ENCODE measurements at regions not wholly inside any gene's neighbourhood (a gene's known extent, or its start where the extent isn't known, plus 50 kb on each side); places are given as distances from the start of the nearest gene placed in this dataset.
A peak's percentile ranks its signal among the peaks of the same experiment; 100 is the strongest.

DNA sequence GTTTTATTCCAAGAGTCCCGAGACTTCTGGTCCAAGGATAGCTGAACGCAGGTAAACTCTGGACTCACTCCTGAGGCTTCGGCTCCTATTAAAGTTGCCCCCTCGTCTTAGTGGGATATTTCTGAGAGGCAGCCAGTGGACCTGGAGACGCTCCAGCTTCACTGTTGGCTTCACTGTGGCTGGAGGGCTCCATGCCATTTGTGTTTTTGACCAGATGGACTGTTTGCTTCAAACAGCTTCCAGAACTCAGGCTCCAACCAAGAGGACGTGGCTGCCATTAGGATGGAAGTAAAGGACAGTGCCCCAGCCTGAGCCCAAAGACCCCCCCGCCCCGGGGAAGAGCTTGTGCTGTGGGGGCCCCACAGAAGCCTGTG lies 94.4 kb upstream of the LDAH start:
- TF ChIP-seq CTCF (IDR thresholded peaks at IDR 0.05; ENCODE audit: low read depth, low read length) = no peak
- no peak overlapping the region for H3K4me3 ChIP-seq (ENCODE audit: low read depth, low read length)
- DNase-seq (ENCODE audit: low read depth) = no peak

GRCh38 chr2:20916604-20917286 lies 93.8 kb upstream of the LDAH start:
- DNase-seq (ENCODE audit: low read depth) = no peak
- no peak overlapping the region for H3K4me3 ChIP-seq (ENCODE audit: low read depth, low read length)
- TF ChIP-seq MAX (IDR thresholded peaks at IDR 0.05; ENCODE audit: low read depth, low read length) (no peak), CTCF (IDR thresholded peaks at IDR 0.05; ENCODE audit: low read depth, low read length) (peak; percentile 7), MYC (IDR thresholded peaks at IDR 0.05; ENCODE audit: low read depth, low read length) (no peak)

- no peak overlapping the region for H3K4me3 ChIP-seq (ENCODE audit: low read depth, low read length)
- DNase-seq (ENCODE audit: low read depth) = no peak
- TF ChIP-seq MAX (IDR thresholded peaks at IDR 0.05; ENCODE audit: low read depth, low read length) (no peak), MYC (IDR thresholded peaks at IDR 0.05; ENCODE audit: low read depth, low read length) (no peak), CTCF (IDR thresholded peaks at IDR 0.05; ENCODE audit: low read depth, low read length) (no peak), POLR2A (IDR thresholded peaks at IDR 0.05; ENCODE audit: extremely low read depth, insufficient read length) (no peak)
Measured at GRCh38 chr2:20915271-20915670, 92.4 kb upstream of the LDAH start.

- H3K4me3 ChIP-seq (ENCODE audit: low read depth, low read length) = no peak overlapping the region
- no peak for TF ChIP-seq CTCF (IDR thresholded peaks at IDR 0.05; ENCODE audit: low read depth, low read length)
- TF ChIP-seq MAX (IDR thresholded peaks at IDR 0.05; ENCODE audit: low read depth, low read length) = 0 out of 2 replicates have a peak, but pooled peaks have one; percentile 8
- DNase-seq (ENCODE audit: low read depth) = no peak
Measured at GRCh38 chr2:20914771-20915170, 91.9 kb upstream of the LDAH start.

DNA sequence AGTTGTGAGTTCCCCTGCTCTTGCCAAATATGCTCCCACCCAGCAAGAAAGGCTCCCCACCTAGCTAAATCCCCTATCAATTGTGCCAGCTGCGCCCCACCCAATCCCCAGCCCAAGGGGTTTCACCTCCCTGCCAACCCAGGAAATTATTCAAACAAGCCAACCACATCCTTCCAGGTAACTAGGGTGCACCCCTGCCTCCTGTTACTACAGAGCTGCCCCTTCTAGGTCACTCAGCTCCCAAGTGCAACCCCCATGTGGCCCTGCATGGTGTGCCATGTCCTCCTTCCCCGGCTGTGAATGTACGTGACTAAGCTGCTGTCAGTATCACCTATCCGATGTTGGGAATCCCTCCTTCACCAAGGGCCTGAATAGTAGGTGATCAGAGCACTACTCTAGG lies 91.2 kb upstream of the LDAH start:
- no peak overlapping the region for H3K4me3 ChIP-seq (ENCODE audit: low read depth, low read length)
- TF ChIP-seq POLR2A (IDR thresholded peaks at IDR 0.05; ENCODE audit: extremely low read depth, insufficient read length) (no peak), CTCF (IDR thresholded peaks at IDR 0.05; ENCODE audit: low read depth, low read length) (no peak), MYC (IDR thresholded peaks at IDR 0.05; ENCODE audit: low read depth, low read length) (no peak), MAX (IDR thresholded peaks at IDR 0.05; ENCODE audit: low read depth, low read length) (no peak)
- no peak for DNase-seq (ENCODE audit: low read depth)

DNA sequence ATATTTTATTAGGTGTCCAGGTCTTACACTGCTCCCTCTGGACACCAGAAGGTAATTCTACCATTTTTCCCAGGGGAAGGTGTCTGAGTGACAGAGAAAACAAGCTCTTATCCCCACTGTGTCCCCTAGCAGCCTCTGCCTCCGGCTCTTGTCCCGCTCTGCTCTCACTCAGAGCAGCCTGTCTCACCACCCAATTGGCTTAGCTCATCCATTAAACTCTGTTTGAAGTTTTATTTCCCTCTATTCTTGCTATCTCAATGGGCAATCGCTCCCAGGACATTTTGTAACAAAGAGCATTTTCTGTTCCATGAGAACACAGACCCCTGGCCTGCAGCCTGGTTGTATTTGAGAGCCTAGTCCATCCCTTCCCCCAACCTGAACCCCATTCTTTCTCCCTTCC lies 90.6 kb upstream of the LDAH start:
- TF ChIP-seq MAX (IDR thresholded peaks at IDR 0.05; ENCODE audit: low read depth, low read length) (no peak), CTCF (IDR thresholded peaks at IDR 0.05; ENCODE audit: low read depth, low read length) (no peak), MYC (IDR thresholded peaks at IDR 0.05; ENCODE audit: low read depth, low read length) (no peak), POLR2A (IDR thresholded peaks at IDR 0.05; ENCODE audit: extremely low read depth, insufficient read length) (no peak)
- DNase-seq (ENCODE audit: low read depth) = no peak
- H3K4me3 ChIP-seq (ENCODE audit: low read depth, low read length) = no peak overlapping the region

All from NB4 (cell line).